ENCODE measurements at regions not wholly inside any gene's neighbourhood (a gene's known extent, or its start where the extent isn't known, plus 50 kb on each side); places are given as distances from the start of the nearest gene placed in this dataset.

GRCh38 chr4:95985051-95985450 is 145.2 kb downstream of the PDHA2 start:
- TF ChIP-seq EGR1 (IDR thresholded peaks at IDR 0.05) = no peak
- no peak for TF ChIP-seq ZBTB7A (IDR thresholded peaks at IDR 0.05; ENCODE audit: low read depth)

DNA sequence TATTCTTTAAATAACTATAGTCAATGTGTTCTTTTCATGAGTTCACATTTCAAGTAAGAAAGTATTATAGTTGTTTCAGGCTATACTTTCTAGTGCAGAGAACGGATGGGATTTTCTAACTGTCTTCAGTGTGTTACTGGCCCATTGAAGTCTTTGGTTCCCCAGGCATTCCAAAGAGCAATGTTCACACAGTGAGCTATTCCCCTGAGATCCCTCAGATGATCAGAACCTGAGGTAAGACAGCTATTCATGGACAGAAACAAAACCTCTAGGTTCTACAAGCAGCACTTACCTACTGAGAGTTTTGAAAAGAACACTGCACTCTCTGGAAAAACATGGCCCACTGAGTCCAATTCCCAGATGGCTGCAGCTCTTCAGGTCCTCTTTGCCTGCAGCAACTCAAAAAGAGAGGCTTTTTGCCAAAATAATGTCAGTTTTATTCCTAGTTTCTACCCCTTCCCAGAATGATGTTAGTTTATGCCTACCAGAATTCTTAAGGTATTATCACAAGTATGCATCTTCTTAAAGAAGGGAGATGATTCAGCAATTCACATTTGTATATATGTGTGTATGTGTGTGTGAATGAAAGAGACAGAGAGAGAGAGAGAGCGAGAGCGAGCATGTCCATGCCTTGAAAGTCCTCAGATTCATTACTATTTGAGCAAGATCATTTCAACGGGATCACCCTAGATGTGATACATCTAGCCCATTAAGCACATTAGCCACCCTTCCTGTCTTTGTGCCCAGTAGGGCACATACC is 146.1 kb downstream of the PDHA2 start:
- TF ChIP-seq CEBPB (IDR thresholded peaks at IDR 0.05) (no peak), EGR1 (IDR thresholded peaks at IDR 0.05) (no peak), CREB1 (IDR thresholded peaks at IDR 0.05; ENCODE audit: low read depth) (no peak), RAD21 (IDR thresholded peaks at IDR 0.05; ENCODE audit: low read depth) (no peak), TEAD4 (IDR thresholded peaks at IDR 0.05) (no peak), NFIC (IDR thresholded peaks at IDR 0.05) (no peak), TAF1 (IDR thresholded peaks at IDR 0.05; ENCODE audit: low read depth) (no peak), YY1 (IDR thresholded peaks at IDR 0.05; ENCODE audit: low read depth) (no peak)
- TF ChIP-seq, protein P1, sequence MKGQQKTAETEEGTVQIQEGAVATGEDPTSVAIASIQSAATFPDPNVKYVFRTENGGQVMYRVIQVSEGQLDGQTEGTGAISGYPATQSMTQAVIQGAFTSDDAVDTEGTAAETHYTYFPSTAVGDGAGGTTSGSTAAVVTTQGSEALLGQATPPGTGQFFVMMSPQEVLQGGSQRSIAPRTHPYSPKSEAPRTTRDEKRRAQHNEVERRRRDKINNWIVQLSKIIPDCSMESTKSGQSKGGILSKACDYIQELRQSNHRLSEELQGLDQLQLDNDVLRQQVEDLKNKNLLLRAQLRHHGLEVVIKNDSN (IDR thresholded peaks at IDR 0.05) = no peak

- TF ChIP-seq EP300 (IDR thresholded peaks at IDR 0.05; ENCODE audit: borderline replicate concordance) (no peak), EGR1 (IDR thresholded peaks at IDR 0.05) (no peak), TAF1 (IDR thresholded peaks at IDR 0.05; ENCODE audit: low read depth) (no peak), FOXM1 (IDR thresholded peaks at IDR 0.05; ENCODE audit: borderline replicate concordance, low read depth) (no peak), ZBTB7A (IDR thresholded peaks at IDR 0.05; ENCODE audit: low read depth) (no peak), TEAD4 (IDR thresholded peaks at IDR 0.05) (no peak), NFIC (IDR thresholded peaks at IDR 0.05) (no peak), CEBPB (IDR thresholded peaks at IDR 0.05) (no peak), TCF12 (IDR thresholded peaks at IDR 0.05; ENCODE audit: low read depth) (no peak), CREB1 (IDR thresholded peaks at IDR 0.05; ENCODE audit: low read depth) (no peak), YY1 (IDR thresholded peaks at IDR 0.05; ENCODE audit: low read depth) (no peak)
- TF ChIP-seq, protein P2, sequence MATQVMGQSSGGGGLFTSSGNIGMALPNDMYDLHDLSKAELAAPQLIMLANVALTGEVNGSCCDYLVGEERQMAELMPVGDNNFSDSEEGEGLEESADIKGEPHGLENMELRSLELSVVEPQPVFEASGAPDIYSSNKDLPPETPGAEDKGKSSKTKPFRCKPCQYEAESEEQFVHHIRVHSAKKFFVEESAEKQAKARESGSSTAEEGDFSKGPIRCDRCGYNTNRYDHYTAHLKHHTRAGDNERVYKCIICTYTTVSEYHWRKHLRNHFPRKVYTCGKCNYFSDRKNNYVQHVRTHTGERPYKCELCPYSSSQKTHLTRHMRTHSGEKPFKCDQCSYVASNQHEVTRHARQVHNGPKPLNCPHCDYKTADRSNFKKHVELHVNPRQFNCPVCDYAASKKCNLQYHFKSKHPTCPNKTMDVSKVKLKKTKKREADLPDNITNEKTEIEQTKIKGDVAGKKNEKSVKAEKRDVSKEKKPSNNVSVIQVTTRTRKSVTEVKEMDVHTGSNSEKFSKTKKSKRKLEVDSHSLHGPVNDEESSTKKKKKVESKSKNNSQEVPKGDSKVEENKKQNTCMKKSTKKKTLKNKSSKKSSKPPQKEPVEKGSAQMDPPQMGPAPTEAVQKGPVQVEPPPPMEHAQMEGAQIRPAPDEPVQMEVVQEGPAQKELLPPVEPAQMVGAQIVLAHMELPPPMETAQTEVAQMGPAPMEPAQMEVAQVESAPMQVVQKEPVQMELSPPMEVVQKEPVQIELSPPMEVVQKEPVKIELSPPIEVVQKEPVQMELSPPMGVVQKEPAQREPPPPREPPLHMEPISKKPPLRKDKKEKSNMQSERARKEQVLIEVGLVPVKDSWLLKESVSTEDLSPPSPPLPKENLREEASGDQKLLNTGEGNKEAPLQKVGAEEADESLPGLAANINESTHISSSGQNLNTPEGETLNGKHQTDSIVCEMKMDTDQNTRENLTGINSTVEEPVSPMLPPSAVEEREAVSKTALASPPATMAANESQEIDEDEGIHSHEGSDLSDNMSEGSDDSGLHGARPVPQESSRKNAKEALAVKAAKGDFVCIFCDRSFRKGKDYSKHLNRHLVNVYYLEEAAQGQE (IDR thresholded peaks at IDR 0.05; ENCODE audit: low read depth) = no peak
- TF ChIP-seq, protein P1 (IDR thresholded peaks at IDR 0.05) = no peak
Observed at GRCh38 chr4:95987851-95988250, 148.0 kb downstream of the PDHA2 start.

GRCh38 chr4:95998311-95998710 is 158.4 kb downstream of the PDHA2 start:
- TF ChIP-seq RAD21 (IDR thresholded peaks at IDR 0.05; ENCODE audit: low read depth) (no peak), TAF1 (IDR thresholded peaks at IDR 0.05; ENCODE audit: low read depth) (no peak), EGR1 (IDR thresholded peaks at IDR 0.05) (no peak), EP300 (IDR thresholded peaks at IDR 0.05; ENCODE audit: borderline replicate concordance) (no peak), CEBPB (IDR thresholded peaks at IDR 0.05) (no peak), NFIC (IDR thresholded peaks at IDR 0.05) (no peak), TEAD4 (IDR thresholded peaks at IDR 0.05) (no peak), ZBTB7A (IDR thresholded peaks at IDR 0.05; ENCODE audit: low read depth) (no peak), MAX (IDR thresholded peaks at IDR 0.05) (no peak), FOXM1 (IDR thresholded peaks at IDR 0.05; ENCODE audit: borderline replicate concordance, low read depth) (no peak)
- TF ChIP-seq, protein P1 (IDR thresholded peaks at IDR 0.05) = no peak
- TF ChIP-seq, protein P2 (IDR thresholded peaks at IDR 0.05; ENCODE audit: low read depth) = no peak

DNA sequence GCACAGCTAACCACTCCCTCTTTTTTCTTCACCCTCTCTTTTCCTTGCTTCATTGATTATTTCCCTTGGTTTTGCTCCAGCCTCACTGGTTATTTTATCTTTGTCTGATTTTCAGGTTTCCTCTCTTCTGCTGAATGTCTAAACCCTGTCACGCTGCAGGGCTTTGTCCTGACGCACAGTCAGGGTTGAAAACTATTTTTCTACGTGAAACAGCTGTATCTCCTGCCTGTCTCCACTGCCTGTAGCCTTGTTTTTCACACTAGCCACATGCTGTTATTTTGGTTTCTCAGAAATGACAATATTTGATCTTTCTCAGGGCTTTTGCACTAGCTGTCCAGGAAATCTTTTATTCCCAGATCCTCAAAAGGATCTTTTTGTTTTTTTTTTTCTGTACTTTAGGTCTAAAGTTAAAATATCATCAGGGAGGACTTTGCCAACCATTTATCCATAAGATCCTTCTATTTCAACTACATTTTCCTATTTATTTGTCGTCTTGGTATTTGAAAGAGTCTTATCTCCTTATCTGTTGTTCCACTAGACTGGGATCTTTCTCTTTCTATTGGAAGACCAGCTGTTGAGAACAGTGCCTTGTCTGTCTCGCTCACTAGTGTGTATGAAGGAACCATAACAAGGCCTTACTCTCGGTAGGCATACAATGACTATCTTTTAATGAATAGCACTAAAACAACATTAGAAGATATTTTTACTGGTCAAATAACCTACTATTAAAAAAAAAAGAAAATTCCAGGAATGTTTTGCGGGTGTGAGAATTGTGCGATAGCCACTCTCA is 164.3 kb downstream of the PDHA2 start:
- TF ChIP-seq NFIC (IDR thresholded peaks at IDR 0.05) = no peak
- TF ChIP-seq, protein P2 (IDR thresholded peaks at IDR 0.05; ENCODE audit: low read depth) = no peak
- TF ChIP-seq EP300 (IDR thresholded peaks at IDR 0.05; ENCODE audit: borderline replicate concordance) = no peak

All from Ishikawa (cell line).